ENCODE measurements at regions not wholly inside any gene's neighbourhood (a gene's known extent, or its start where the extent isn't known, plus 50 kb on each side); places are given as distances from the start of the nearest gene placed in this dataset.
"Not testable (repeated sequence)": the region's sequence is repeated elsewhere in the genome, so short reads cannot be mapped to it uniquely, and the experiment has no call there.

- H2AK5ac ChIP-seq (ENCODE audit: low read depth, low read length); H3K4me2 ChIP-seq (ENCODE audit: insufficient read depth, low read length, poor library complexity, severe bottlenecking); H2AFZ ChIP-seq (ENCODE audit: low read length); H3K9ac ChIP-seq (ENCODE audit: low read depth, low read length, poor library complexity); H3K4me3 ChIP-seq (ENCODE audit: low read length in 2 of 2); H4K8ac ChIP-seq (ENCODE audit: low read depth, low read length); H3K27ac ChIP-seq (replicated peaks; ENCODE audit: low read length); H2BK5ac ChIP-seq (ENCODE audit: low read length); H3K4ac ChIP-seq (ENCODE audit: low read length); H3K36me3 ChIP-seq (replicated peaks in 1 of 2; ENCODE audit: control insufficient read depth in 2 of 2, insufficient read depth in 2 of 2, low read length in 2 of 2); H3K14ac ChIP-seq (ENCODE audit: low read length); H3K4me1 ChIP-seq (ENCODE audit: control insufficient read depth in 2 of 2, insufficient read depth in 1 of 2, low read depth in 1 of 2, low read length in 2 of 2); DNase-seq (ENCODE audit: low spot score); H3K27me3 ChIP-seq (ENCODE audit: control insufficient read depth in 3 of 3, insufficient read depth in 3 of 3, low read depth in 1 of 3, low read length in 3 of 3); H3K9me3 ChIP-seq (replicated peaks in 1 of 2; ENCODE audit: control insufficient read depth in 2 of 2, insufficient read depth in 1 of 2, low read depth in 1 of 2, low read length in 2 of 2); H2BK120ac ChIP-seq (ENCODE audit: low read depth, low read length); H2BK12ac ChIP-seq (ENCODE audit: low read length); H2BK15ac ChIP-seq (ENCODE audit: low read length); H3K79me1 ChIP-seq (ENCODE audit: low read depth, low read length); H3K23ac ChIP-seq (ENCODE audit: low read depth, low read length, poor library complexity); H4K91ac ChIP-seq (ENCODE audit: low read depth, low read length, poor library complexity); H3K18ac ChIP-seq (ENCODE audit: low read length): not testable (repeated sequence)
- WGBS, 2 donors (ENCODE audit: extremely low coverage in 2 of 2, insufficient read length in 2 of 2, insufficient replicate concordance in 1 of 2): no CpG with 5 or more reads among the region's 6 CpGs
These were observed 189.0 kb upstream of the ZNF658 start for GRCh38 chr9:66711553-66711952.

- not testable (repeated sequence) for H2BK5ac ChIP-seq (ENCODE audit: low read length); H3K4ac ChIP-seq (ENCODE audit: low read length); H2BK12ac ChIP-seq (ENCODE audit: low read length); H4K8ac ChIP-seq (ENCODE audit: low read depth, low read length); H3K4me3 ChIP-seq (ENCODE audit: low read length in 2 of 2); H3K18ac ChIP-seq (ENCODE audit: low read length); H3K4me2 ChIP-seq (ENCODE audit: insufficient read depth, low read length, poor library complexity, severe bottlenecking); H2AK5ac ChIP-seq (ENCODE audit: low read depth, low read length); DNase-seq (ENCODE audit: low spot score); H3K9me3 ChIP-seq (replicated peaks in 1 of 2; ENCODE audit: control insufficient read depth in 2 of 2, insufficient read depth in 1 of 2, low read depth in 1 of 2, low read length in 2 of 2); H4K91ac ChIP-seq (ENCODE audit: low read depth, low read length, poor library complexity); H3K9ac ChIP-seq (ENCODE audit: low read depth, low read length, poor library complexity); H3K79me1 ChIP-seq (ENCODE audit: low read depth, low read length); H2BK120ac ChIP-seq (ENCODE audit: low read depth, low read length); H2BK15ac ChIP-seq (ENCODE audit: low read length); H3K36me3 ChIP-seq (replicated peaks in 1 of 2; ENCODE audit: control insufficient read depth in 2 of 2, insufficient read depth in 2 of 2, low read length in 2 of 2); H3K27ac ChIP-seq (replicated peaks; ENCODE audit: low read length); H3K14ac ChIP-seq (ENCODE audit: low read length); H2AFZ ChIP-seq (ENCODE audit: low read length); H3K23ac ChIP-seq (ENCODE audit: low read depth, low read length, poor library complexity); H3K4me1 ChIP-seq (ENCODE audit: control insufficient read depth in 2 of 2, insufficient read depth in 1 of 2, low read depth in 1 of 2, low read length in 2 of 2); H3K27me3 ChIP-seq (ENCODE audit: control insufficient read depth in 3 of 3, insufficient read depth in 3 of 3, low read depth in 1 of 3, low read length in 3 of 3)
- WGBS, 2 donors (ENCODE audit: extremely low coverage in 2 of 2, insufficient read length in 2 of 2, insufficient replicate concordance in 1 of 2): no CpG with 5 or more reads among the region's 1 CpG
These were observed 187.7 kb upstream of the ZNF658 start for GRCh38 chr9:66712870-66713269.

GRCh38 chr9:66713552-66713951 lies 187.0 kb upstream of the ZNF658 start:
- DNase-seq (ENCODE audit: low spot score); H4K8ac ChIP-seq (ENCODE audit: low read depth, low read length); H4K91ac ChIP-seq (ENCODE audit: low read depth, low read length, poor library complexity); H2AK5ac ChIP-seq (ENCODE audit: low read depth, low read length); H3K27ac ChIP-seq (replicated peaks; ENCODE audit: low read length); H2BK120ac ChIP-seq (ENCODE audit: low read depth, low read length); H3K18ac ChIP-seq (ENCODE audit: low read length); H3K4me1 ChIP-seq (ENCODE audit: control insufficient read depth in 2 of 2, insufficient read depth in 1 of 2, low read depth in 1 of 2, low read length in 2 of 2); H2BK15ac ChIP-seq (ENCODE audit: low read length); H3K14ac ChIP-seq (ENCODE audit: low read length); H3K9me3 ChIP-seq (replicated peaks in 1 of 2; ENCODE audit: control insufficient read depth in 2 of 2, insufficient read depth in 1 of 2, low read depth in 1 of 2, low read length in 2 of 2); H2AFZ ChIP-seq (ENCODE audit: low read length); H3K4me2 ChIP-seq (ENCODE audit: insufficient read depth, low read length, poor library complexity, severe bottlenecking); H3K36me3 ChIP-seq (replicated peaks in 1 of 2; ENCODE audit: control insufficient read depth in 2 of 2, insufficient read depth in 2 of 2, low read length in 2 of 2); H3K4ac ChIP-seq (ENCODE audit: low read length); H3K79me1 ChIP-seq (ENCODE audit: low read depth, low read length); H3K4me3 ChIP-seq (ENCODE audit: low read length in 2 of 2); H3K9ac ChIP-seq (ENCODE audit: low read depth, low read length, poor library complexity); H2BK12ac ChIP-seq (ENCODE audit: low read length); H3K23ac ChIP-seq (ENCODE audit: low read depth, low read length, poor library complexity); H3K27me3 ChIP-seq (ENCODE audit: control insufficient read depth in 3 of 3, insufficient read depth in 3 of 3, low read depth in 1 of 3, low read length in 3 of 3); H2BK5ac ChIP-seq (ENCODE audit: low read length): not testable (repeated sequence)
- WGBS, 2 donors (ENCODE audit: extremely low coverage in 2 of 2, insufficient read length in 2 of 2, insufficient replicate concordance in 1 of 2): no CpG with 5 or more reads among the region's 8 CpGs

DNA sequence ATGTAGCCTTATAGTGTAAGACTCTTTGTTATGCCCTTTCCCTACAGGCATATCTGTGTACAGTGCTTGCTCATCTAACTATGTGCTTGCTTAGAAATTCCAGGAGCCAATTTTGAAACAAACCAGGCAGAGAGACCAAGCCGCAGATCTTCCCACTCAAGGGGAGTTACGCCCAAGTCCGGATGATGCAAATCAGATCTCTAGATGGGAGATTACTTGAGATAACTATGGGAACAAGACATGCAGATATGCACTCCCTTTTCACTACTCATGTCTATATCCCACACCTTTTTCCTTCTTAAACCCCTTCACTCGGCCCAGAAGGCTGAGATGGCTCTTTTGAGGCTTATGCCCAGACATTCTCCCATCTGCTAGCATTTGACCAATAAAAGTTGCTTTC lies 179.7 kb upstream of the ZNF658 start:
- not testable (repeated sequence) for H3K4me2 ChIP-seq (ENCODE audit: insufficient read depth, low read length, poor library complexity, severe bottlenecking); H2BK120ac ChIP-seq (ENCODE audit: low read depth, low read length); H3K14ac ChIP-seq (ENCODE audit: low read length); H3K4me1 ChIP-seq (ENCODE audit: control insufficient read depth in 2 of 2, insufficient read depth in 1 of 2, low read depth in 1 of 2, low read length in 2 of 2); H3K27me3 ChIP-seq (ENCODE audit: control insufficient read depth in 3 of 3, insufficient read depth in 3 of 3, low read depth in 1 of 3, low read length in 3 of 3); H3K9me3 ChIP-seq (replicated peaks in 1 of 2; ENCODE audit: control insufficient read depth in 2 of 2, insufficient read depth in 1 of 2, low read depth in 1 of 2, low read length in 2 of 2); H2BK12ac ChIP-seq (ENCODE audit: low read length); DNase-seq (ENCODE audit: low spot score); H4K8ac ChIP-seq (ENCODE audit: low read depth, low read length); H4K91ac ChIP-seq (ENCODE audit: low read depth, low read length, poor library complexity); H2AK5ac ChIP-seq (ENCODE audit: low read depth, low read length); H2BK15ac ChIP-seq (ENCODE audit: low read length); H3K79me1 ChIP-seq (ENCODE audit: low read depth, low read length); H3K4me3 ChIP-seq (ENCODE audit: low read length in 2 of 2); H3K27ac ChIP-seq (replicated peaks; ENCODE audit: low read length); H2BK5ac ChIP-seq (ENCODE audit: low read length); H3K18ac ChIP-seq (ENCODE audit: low read length); H3K9ac ChIP-seq (ENCODE audit: low read depth, low read length, poor library complexity); H2AFZ ChIP-seq (ENCODE audit: low read length); H3K23ac ChIP-seq (ENCODE audit: low read depth, low read length, poor library complexity); H3K4ac ChIP-seq (ENCODE audit: low read length); H3K36me3 ChIP-seq (replicated peaks in 1 of 2; ENCODE audit: control insufficient read depth in 2 of 2, insufficient read depth in 2 of 2, low read length in 2 of 2)
- WGBS, 2 donors (ENCODE audit: extremely low coverage in 2 of 2, insufficient read length in 2 of 2, insufficient replicate concordance in 1 of 2): no CpG with 5 or more reads among the region's 4 CpGs
